Kidney epithelial cell (primary cell): ENCODE measurements at regions not wholly inside any gene's neighbourhood (a gene's known extent, or its start where the extent isn't known, plus 50 kb on each side); places are given as distances from the start of the nearest gene placed in this dataset.

Experiments used
- DNase-seq: peaks from one replicate; pipeline ENCODE4 v3.0.0-alpha.2; 2010; ENCODE audit warnings: low read depth
- H3K27me3 ChIP-seq: 2 replicates; pipeline ENCODE4 v1.6.0; 2011; ENCODE audit warnings: low read length; ENCODE audit not compliant: control insufficient read depth, insufficient read depth
- H3K36me3 ChIP-seq: 2 replicates; pipeline ENCODE4 v1.5.1; 2011; ENCODE audit warnings: low read length; ENCODE audit not compliant: control insufficient read depth, insufficient read depth
- H3K4me3 ChIP-seq: 2 replicates; pipeline ENCODE4 v1.5.1; 2011; ENCODE audit warnings: low read depth, mild to moderate bottlenecking, control low read depth, low read length
- TF ChIP-seq, protein P1 (sequence below): IDR thresholded peaks from 2 replicates; pipeline ENCODE4 v1.5.1; 2011; ENCODE audit warnings: mild to moderate bottlenecking, moderate library complexity, low read length, control low read depth, inconsistent platforms; ENCODE audit not compliant: insufficient read depth, poor library complexity, severe bottlenecking

DNA sequence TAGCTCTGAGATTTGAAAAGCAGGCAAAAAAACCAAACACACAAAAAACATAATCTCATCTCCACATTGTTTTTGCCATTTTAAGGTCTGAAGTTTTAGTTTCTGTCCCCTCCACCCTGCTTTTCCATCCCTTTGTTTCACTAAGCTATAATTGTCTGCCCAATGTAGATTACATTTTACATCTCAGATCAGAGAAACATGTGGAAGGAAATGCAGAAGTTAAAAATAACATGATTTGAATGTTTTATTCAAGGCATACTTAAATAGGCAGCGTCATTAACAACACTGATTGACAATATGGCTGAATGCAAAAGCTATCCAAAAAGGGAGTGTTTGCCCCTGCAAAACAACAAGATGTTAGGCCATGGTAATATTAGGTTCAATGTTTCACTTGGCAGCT, 448.1 kb upstream of the ZNF385D start:
- Histone ChIP-seq H3K27me3 (no peaks in the 10 kb centered on the region), H3K4me3 (no peak overlapping the region), H3K36me3 (no peaks in the 10 kb centered on the region)
- DNase-seq: no peak
- TF ChIP-seq, protein P1, sequence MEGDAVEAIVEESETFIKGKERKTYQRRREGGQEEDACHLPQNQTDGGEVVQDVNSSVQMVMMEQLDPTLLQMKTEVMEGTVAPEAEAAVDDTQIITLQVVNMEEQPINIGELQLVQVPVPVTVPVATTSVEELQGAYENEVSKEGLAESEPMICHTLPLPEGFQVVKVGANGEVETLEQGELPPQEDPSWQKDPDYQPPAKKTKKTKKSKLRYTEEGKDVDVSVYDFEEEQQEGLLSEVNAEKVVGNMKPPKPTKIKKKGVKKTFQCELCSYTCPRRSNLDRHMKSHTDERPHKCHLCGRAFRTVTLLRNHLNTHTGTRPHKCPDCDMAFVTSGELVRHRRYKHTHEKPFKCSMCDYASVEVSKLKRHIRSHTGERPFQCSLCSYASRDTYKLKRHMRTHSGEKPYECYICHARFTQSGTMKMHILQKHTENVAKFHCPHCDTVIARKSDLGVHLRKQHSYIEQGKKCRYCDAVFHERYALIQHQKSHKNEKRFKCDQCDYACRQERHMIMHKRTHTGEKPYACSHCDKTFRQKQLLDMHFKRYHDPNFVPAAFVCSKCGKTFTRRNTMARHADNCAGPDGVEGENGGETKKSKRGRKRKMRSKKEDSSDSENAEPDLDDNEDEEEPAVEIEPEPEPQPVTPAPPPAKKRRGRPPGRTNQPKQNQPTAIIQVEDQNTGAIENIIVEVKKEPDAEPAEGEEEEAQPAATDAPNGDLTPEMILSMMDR: no peak

DNA sequence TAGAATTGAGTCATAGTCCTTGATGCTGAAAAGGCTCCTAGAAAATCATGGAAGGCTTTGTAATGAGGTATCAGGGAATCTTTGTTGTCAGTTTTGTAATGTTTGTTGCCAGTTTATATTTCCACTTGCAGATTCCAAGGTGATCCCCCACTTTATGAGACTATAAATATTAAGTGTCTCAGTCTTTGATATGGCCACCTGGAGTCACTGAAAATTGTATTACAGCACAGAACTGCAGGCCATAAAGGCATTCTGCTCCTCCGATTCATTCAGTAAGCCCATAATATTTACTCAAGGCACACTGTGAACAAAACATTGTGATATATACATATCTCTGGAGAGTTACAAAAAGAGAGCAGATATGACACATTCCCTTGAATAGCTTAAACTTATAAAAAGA, 457.8 kb upstream of the ZNF385D start:
- DNase-seq: no peak
- no peak overlapping the region for H3K4me3 ChIP-seq
- no peaks in the 10 kb centered on the region for H3K36me3 ChIP-seq
- TF ChIP-seq, protein P1: no peak
- H3K27me3 ChIP-seq: no peaks in the 10 kb centered on the region

DNA sequence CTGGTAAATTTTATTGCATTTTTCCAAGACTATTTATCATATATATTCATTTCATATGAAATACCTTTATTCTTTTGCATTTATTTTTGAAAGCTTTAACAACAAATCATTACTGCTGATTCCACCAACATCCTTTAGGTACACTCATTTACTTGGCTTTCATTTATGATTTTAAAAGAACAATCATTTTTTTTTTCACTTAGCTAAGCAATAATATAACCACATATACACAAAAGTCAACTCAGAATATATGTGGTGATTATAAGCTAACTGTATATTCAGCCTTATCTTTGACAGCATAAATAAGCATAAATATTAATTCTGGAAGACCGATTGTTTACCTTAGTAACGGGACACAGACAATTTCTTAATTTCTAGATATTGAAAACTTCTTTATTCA, 458.6 kb upstream of the ZNF385D start:
- Histone ChIP-seq H3K4me3 (no peak overlapping the region), H3K27me3 (no peaks in the 10 kb centered on the region), H3K36me3 (no peaks in the 10 kb centered on the region)
- DNase-seq: no peak
- TF ChIP-seq, protein P1: no peak

DNA sequence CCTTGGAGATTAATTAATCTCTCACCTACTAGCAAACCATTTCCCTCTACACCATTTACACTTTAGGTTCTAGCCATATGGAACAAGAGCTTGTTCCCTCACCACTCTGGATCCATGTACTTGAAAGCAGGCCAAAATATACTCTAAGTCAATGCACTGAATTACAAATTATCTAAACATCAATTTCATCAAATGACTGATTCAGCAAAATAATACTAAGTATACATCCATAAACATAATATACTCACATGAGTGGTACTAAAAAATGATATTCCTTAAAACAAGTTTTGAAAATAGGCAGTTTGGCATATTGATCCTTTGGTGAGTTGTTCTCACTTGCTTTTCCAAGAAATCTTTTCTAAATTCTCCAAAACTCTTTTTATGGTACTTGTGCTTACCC, 459.7 kb upstream of the ZNF385D start:
- no peaks in the 10 kb centered on the region for H3K27me3 ChIP-seq

DNA sequence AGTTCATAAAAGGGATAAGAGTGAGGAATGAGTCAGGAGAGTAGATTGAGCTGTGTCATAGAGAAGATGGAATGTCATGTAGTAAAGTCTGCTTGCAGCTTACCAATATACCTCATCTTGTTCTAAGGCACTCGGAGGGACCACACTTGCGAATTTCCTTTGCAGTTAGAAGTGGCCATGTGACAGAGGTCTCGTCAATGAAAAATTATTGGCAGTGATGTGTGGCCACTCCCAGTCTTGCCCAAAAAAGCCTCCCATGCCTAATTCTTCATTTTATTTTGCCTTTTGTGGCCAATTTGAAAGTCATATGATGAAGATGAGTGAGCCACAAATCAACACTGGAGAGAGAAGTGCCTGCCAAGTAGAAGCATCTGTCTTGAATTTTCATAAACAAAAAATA, 465.6 kb upstream of the ZNF385D start:
- DNase-seq: no peak
- TF ChIP-seq, protein P1: no peak
- H3K36me3 ChIP-seq: no peaks in the 10 kb centered on the region
- no peak overlapping the region for H3K4me3 ChIP-seq
- no peaks in the 10 kb centered on the region for H3K27me3 ChIP-seq

More for the DNA sequence above, 459.7 kb upstream of the ZNF385D start:
- Histone ChIP-seq H3K4me3 (no peak overlapping the region), H3K36me3 (no peaks in the 10 kb centered on the region)
- no peak for DNase-seq
- TF ChIP-seq, protein P1: no peak

DNA sequence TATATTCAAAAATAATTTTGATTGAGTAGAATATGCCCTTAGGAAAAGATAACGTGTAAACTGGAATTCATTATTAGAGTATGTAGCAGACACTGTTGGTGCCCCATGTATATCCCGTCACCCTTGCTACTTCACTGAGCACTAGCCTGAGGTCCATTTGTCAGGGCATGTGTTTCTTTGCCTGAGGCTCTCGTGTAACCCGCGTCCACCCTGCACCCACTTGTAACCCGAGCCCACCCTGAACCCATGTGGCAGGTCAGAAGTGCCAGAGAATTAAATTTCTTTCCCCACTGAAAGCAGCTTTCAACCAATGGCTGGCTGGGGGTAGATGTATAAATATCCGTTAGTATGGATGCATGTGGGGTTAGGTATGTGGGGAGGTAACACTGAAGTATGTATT, 474.2 kb upstream of the ZNF385D start:
- Histone ChIP-seq H3K36me3 (no peaks in the 10 kb centered on the region), H3K27me3 (no peaks in the 10 kb centered on the region), H3K4me3 (no peak overlapping the region)
- no peak for DNase-seq
- TF ChIP-seq, protein P1: no peak
